ENCODE measurements at regions not wholly inside any gene's neighbourhood (a gene's known extent, or its start where the extent isn't known, plus 50 kb on each side); places are given as distances from the start of the nearest gene placed in this dataset.

DNA sequence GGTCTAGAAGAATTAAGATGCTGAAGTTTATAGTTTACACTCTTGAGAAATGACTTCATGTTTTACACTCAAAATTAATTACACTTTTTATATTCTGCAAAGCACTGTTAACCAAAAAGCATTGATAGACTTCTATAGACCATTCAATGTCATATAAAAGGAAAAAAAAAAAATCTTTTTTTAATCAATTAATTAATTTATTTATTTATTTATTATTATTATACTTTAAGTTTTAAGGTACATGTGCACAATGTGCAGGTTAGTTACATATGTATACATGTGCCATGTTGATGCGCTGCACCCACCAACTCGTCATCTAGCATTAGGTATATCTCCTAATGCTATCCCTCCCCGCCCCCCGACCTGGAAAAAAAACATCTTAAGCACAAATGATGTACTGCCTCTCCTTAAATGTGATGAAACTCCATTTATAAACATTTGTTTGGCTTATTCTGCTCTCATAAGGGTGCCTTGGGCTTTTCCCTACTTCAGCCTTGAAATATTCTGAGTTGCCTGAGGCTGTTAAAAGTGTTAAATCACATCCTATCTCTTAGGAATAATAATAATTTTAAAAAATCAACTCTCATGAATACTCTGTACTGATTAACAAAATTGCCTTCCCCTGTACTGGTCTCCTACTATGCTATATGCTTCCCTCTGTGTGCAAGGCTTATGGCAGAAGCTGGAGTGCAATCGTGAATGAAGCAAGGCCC, 466.9 kb downstream of the SOX2 start:
- Histone ChIP-seq H3K4me1 (ENCODE audit: control insufficient read depth, insufficient read depth, low read length) (no peaks in the 10 kb centered on the region), H3K4me3 (ENCODE audit: low read length) (no peak overlapping the region), H3K27ac (ENCODE audit: low read length) (no peak overlapping the region), H3K27me3 (ENCODE audit: control insufficient read depth, insufficient read depth, low read length) (no peaks in the 10 kb centered on the region), H3K36me3 (ENCODE audit: control insufficient read depth, insufficient read depth, low read length) (no peaks in the 10 kb centered on the region), H3K9me3 (ENCODE audit: control insufficient read depth, insufficient read depth, low read length) (no peaks in the 10 kb centered on the region)
- TF ChIP-seq, protein P1, sequence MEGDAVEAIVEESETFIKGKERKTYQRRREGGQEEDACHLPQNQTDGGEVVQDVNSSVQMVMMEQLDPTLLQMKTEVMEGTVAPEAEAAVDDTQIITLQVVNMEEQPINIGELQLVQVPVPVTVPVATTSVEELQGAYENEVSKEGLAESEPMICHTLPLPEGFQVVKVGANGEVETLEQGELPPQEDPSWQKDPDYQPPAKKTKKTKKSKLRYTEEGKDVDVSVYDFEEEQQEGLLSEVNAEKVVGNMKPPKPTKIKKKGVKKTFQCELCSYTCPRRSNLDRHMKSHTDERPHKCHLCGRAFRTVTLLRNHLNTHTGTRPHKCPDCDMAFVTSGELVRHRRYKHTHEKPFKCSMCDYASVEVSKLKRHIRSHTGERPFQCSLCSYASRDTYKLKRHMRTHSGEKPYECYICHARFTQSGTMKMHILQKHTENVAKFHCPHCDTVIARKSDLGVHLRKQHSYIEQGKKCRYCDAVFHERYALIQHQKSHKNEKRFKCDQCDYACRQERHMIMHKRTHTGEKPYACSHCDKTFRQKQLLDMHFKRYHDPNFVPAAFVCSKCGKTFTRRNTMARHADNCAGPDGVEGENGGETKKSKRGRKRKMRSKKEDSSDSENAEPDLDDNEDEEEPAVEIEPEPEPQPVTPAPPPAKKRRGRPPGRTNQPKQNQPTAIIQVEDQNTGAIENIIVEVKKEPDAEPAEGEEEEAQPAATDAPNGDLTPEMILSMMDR (IDR thresholded peaks at IDR 0.05): no peak
- intact Hi-C loops (cut with micrococcal nuclease): no loop called here
- Mint-ChIP-seq H3K9me3 (peaks cover 5 to 8% of the 10 kb centered on the region in 2 donors), H3K36me3 (no peaks in the 10 kb centered on the region), H3K4me3 (no peak overlapping the region), H3K27ac (no peak overlapping the region), H3K4me1 (no peaks in the 10 kb centered on the region), H3K27me3 (ENCODE audit: low read depth in 2 of 2) (no peaks in the 10 kb centered on the region)
- ATAC-seq (no peak), DNase-seq (no peak)
- WGBS (ENCODE audit: insufficient coverage): 90% methylated on average over 5 of the region's 5 CpGs

DNA sequence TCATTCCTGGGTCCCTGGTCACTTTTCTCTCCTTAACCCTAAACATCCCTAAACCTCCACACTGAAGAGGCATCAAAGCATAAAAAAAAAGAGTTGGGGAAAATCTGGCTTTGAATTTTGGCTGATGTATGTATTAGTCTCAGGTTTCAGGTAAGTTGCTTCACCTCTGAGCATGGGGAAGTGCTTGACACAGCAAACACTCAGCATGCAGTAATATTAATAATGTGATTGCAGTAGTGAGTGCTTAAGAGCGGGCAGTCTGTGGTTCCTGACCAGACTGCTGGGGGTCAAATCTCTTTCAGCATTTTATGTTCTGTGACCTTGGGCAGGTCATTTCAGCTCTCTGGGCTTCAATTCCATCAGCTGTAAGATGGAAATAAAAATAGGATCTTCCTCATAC, 467.9 kb downstream of the SOX2 start:
- intact Hi-C loops (cut with micrococcal nuclease): no loop called here
- WGBS (ENCODE audit: insufficient coverage): 100% methylated on average over 1 of the region's 1 CpG
- no peak overlapping the region for H3K4me3 Mint-ChIP-seq

GRCh38 chr3:182180654-182181385, 469.1 kb downstream of the SOX2 start:
- Mint-ChIP-seq H3K4me3 (no peak overlapping the region), H3K9me3 (peaks cover 9 to 11% of the 10 kb centered on the region in 2 donors), H3K27me3 (ENCODE audit: low read depth in 2 of 2) (no peaks in the 10 kb centered on the region), H3K27ac (no peak overlapping the region), H3K4me1 (no peaks in the 10 kb centered on the region), H3K36me3 (no peaks in the 10 kb centered on the region)
- Histone ChIP-seq H3K36me3 (ENCODE audit: control insufficient read depth, insufficient read depth, low read length) (no peaks in the 10 kb centered on the region), H3K27ac (ENCODE audit: low read length) (no peak overlapping the region), H3K4me1 (ENCODE audit: control insufficient read depth, insufficient read depth, low read length) (no peaks in the 10 kb centered on the region), H3K4me3 (ENCODE audit: low read length) (no peak overlapping the region), H3K9me3 (ENCODE audit: control insufficient read depth, insufficient read depth, low read length) (no peaks in the 10 kb centered on the region), H3K27me3 (ENCODE audit: control insufficient read depth, insufficient read depth, low read length) (no peaks in the 10 kb centered on the region)
- no peak for DNase-seq
- ATAC-seq: no peak
- 86% methylated on average over 9 of the region's 9 CpGs for WGBS (ENCODE audit: insufficient coverage)
- intact Hi-C loops (cut with micrococcal nuclease): no loop called here
- TF ChIP-seq, protein P1 (IDR thresholded peaks at IDR 0.05): no peak

More for the DNA sequence above, 467.9 kb downstream of the SOX2 start:
- Histone ChIP-seq H3K9me3 (ENCODE audit: control insufficient read depth, insufficient read depth, low read length) (no peaks in the 10 kb centered on the region), H3K27ac (ENCODE audit: low read length) (no peak overlapping the region), H3K4me1 (ENCODE audit: control insufficient read depth, insufficient read depth, low read length) (no peaks in the 10 kb centered on the region), H3K4me3 (ENCODE audit: low read length) (no peak overlapping the region), H3K27me3 (ENCODE audit: control insufficient read depth, insufficient read depth, low read length) (no peaks in the 10 kb centered on the region), H3K36me3 (ENCODE audit: control insufficient read depth, insufficient read depth, low read length) (no peaks in the 10 kb centered on the region)
- Mint-ChIP-seq H3K27me3 (ENCODE audit: low read depth in 2 of 2) (no peaks in the 10 kb centered on the region), H3K27ac (no peak overlapping the region), H3K9me3 (peaks cover 8 to 12% of the 10 kb centered on the region in 2 donors), H3K4me1 (no peaks in the 10 kb centered on the region), H3K36me3 (no peaks in the 10 kb centered on the region)
- ATAC-seq (no peak), DNase-seq (no peak)
- TF ChIP-seq, protein P1 (IDR thresholded peaks at IDR 0.05): no peak
